ENCODE measurements at regions not wholly inside any gene's neighbourhood (a gene's known extent, or its start where the extent isn't known, plus 50 kb on each side); places are given as distances from the start of the nearest gene placed in this dataset.

- TF ChIP-seq CTCF (IDR thresholded peaks at IDR 0.05; ENCODE audit: low read depth, low read length, missing input control) = no peak
- no peak for TF ChIP-seq SP1 (IDR thresholded peaks at IDR 0.05)
- no peak for TF ChIP-seq EGR1 (IDR thresholded peaks at IDR 0.05; ENCODE audit: low read depth in 2 of 2)
- no peak for TF ChIP-seq MAX (IDR thresholded peaks at IDR 0.05)
- TF ChIP-seq JUND (IDR thresholded peaks at IDR 0.05) = no peak
- no peak for TF ChIP-seq RAD21 (IDR thresholded peaks at IDR 0.05)
- no peak for TF ChIP-seq GABPA (IDR thresholded peaks at IDR 0.05 in 1 of 2, conservative IDR thresholded peaks at IDR 0.05 in 1 of 2)
- no peak for TF ChIP-seq REST (IDR thresholded peaks at IDR 0.05)
Measured at GRCh38 chr12:130016986-130017385, 113.2 kb upstream of the TMEM132D start.

Data from liver (tissue), 3 donors.